ENCODE measurements at regions not wholly inside any gene's neighbourhood (a gene's known extent, or its start where the extent isn't known, plus 50 kb on each side); places are given as distances from the start of the nearest gene placed in this dataset.

GRCh38 chr4:152041295-152041694, 280.5 kb upstream of the GATB start:
- Histone ChIP-seq H3K27me3 (ENCODE audit: control insufficient read depth, insufficient read depth, low read length) (peaks cover 2% of the 10 kb centered on the region), H3K9me3 (ENCODE audit: control insufficient read depth, insufficient read depth, low read length) (no peaks in the 10 kb centered on the region), H3K36me3 (ENCODE audit: control insufficient read depth, insufficient read depth, low read length) (no peaks in the 10 kb centered on the region), H3K4me1 (ENCODE audit: control insufficient read depth, insufficient read depth, low read length) (no peaks in the 10 kb centered on the region), H3K9ac (ENCODE audit: low read depth, low read length) (no peak overlapping the region), H3K4me3 (ENCODE audit: low read depth, low read length) (no peak overlapping the region)

GRCh38 chr4:152039691-152040090, 278.9 kb upstream of the GATB start:
- Histone ChIP-seq H3K9me3 (ENCODE audit: control insufficient read depth, insufficient read depth, low read length) (no peaks in the 10 kb centered on the region), H3K9ac (ENCODE audit: low read depth, low read length) (no peak overlapping the region), H3K36me3 (ENCODE audit: control insufficient read depth, insufficient read depth, low read length) (no peaks in the 10 kb centered on the region), H3K4me1 (ENCODE audit: control insufficient read depth, insufficient read depth, low read length) (no peaks in the 10 kb centered on the region), H3K27me3 (ENCODE audit: control insufficient read depth, insufficient read depth, low read length) (no peaks in the 10 kb centered on the region), H3K4me3 (ENCODE audit: low read depth, low read length) (no peak overlapping the region)

- H3K27me3 ChIP-seq (ENCODE audit: control insufficient read depth, insufficient read depth, low read length), result no peaks in the 10 kb centered on the region
- no peak overlapping the region for H3K9ac ChIP-seq (ENCODE audit: low read depth, low read length)
Measured at GRCh38 chr4:152039023-152039481, 278.2 kb upstream of the GATB start.

DNA sequence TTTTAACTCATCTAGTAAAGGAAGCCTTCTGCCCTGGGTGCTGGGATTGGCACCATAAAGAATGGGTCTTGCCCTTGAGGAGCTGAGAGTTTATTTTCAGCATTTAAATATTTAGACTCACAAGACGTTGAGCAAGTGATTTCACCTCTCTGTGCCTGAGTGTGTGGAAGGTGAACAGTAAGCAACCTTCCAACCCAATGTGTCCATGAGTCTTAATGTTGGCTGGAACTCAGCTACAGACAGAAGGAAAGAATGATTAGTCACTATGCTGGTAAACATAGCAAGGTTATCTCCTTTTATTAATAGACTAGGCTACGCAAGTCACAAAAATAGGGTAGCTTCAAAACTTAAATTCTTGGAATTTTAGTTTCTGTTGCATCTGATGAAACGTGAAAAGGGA, 277.4 kb upstream of the GATB start:
- Histone ChIP-seq H3K9me3 (ENCODE audit: control insufficient read depth, insufficient read depth, low read length) (no peaks in the 10 kb centered on the region), H3K4me1 (ENCODE audit: control insufficient read depth, insufficient read depth, low read length) (no peaks in the 10 kb centered on the region), H3K36me3 (ENCODE audit: control insufficient read depth, insufficient read depth, low read length) (no peaks in the 10 kb centered on the region), H3K9ac (ENCODE audit: low read depth, low read length) (no peak overlapping the region), H3K27me3 (ENCODE audit: control insufficient read depth, insufficient read depth, low read length) (no peaks in the 10 kb centered on the region), H3K4me3 (ENCODE audit: low read depth, low read length) (no peak overlapping the region)

More at GRCh38 chr4:152039023-152039481, 278.2 kb upstream of the GATB start:
- H3K4me1 ChIP-seq (ENCODE audit: control insufficient read depth, insufficient read depth, low read length), result no peaks in the 10 kb centered on the region
- H3K9me3 ChIP-seq (ENCODE audit: control insufficient read depth, insufficient read depth, low read length), result no peaks in the 10 kb centered on the region
- no peak overlapping the region for H3K4me3 ChIP-seq (ENCODE audit: low read depth, low read length)
- H3K36me3 ChIP-seq (ENCODE audit: control insufficient read depth, insufficient read depth, low read length), result no peaks in the 10 kb centered on the region

GRCh38 chr4:152037435-152037834, 276.6 kb upstream of the GATB start:
- no peaks in the 10 kb centered on the region for H3K4me1 ChIP-seq (ENCODE audit: control insufficient read depth, insufficient read depth, low read length)
- no peak overlapping the region for H3K9ac ChIP-seq (ENCODE audit: low read depth, low read length)
- H3K27me3 ChIP-seq (ENCODE audit: control insufficient read depth, insufficient read depth, low read length), result no peaks in the 10 kb centered on the region
- H3K36me3 ChIP-seq (ENCODE audit: control insufficient read depth, insufficient read depth, low read length), result no peaks in the 10 kb centered on the region
- no peak overlapping the region for H3K4me3 ChIP-seq (ENCODE audit: low read depth, low read length)
- H3K9me3 ChIP-seq (ENCODE audit: control insufficient read depth, insufficient read depth, low read length), result no peaks in the 10 kb centered on the region

- Histone ChIP-seq H3K4me1 (ENCODE audit: control insufficient read depth, insufficient read depth, low read length) (no peaks in the 10 kb centered on the region), H3K36me3 (ENCODE audit: control insufficient read depth, insufficient read depth, low read length) (no peaks in the 10 kb centered on the region), H3K27me3 (ENCODE audit: control insufficient read depth, insufficient read depth, low read length) (no peaks in the 10 kb centered on the region), H3K4me3 (ENCODE audit: low read depth, low read length) (no peak overlapping the region), H3K9me3 (ENCODE audit: control insufficient read depth, insufficient read depth, low read length) (no peaks in the 10 kb centered on the region), H3K9ac (ENCODE audit: low read depth, low read length) (no peak overlapping the region)
Measured at GRCh38 chr4:152033621-152034020, 272.8 kb upstream of the GATB start.

- Histone ChIP-seq H3K36me3 (ENCODE audit: control insufficient read depth, insufficient read depth, low read length) (no peaks in the 10 kb centered on the region), H3K4me3 (ENCODE audit: low read depth, low read length) (no peak overlapping the region), H3K27me3 (ENCODE audit: control insufficient read depth, insufficient read depth, low read length) (no peaks in the 10 kb centered on the region), H3K9me3 (ENCODE audit: control insufficient read depth, insufficient read depth, low read length) (no peaks in the 10 kb centered on the region), H3K9ac (ENCODE audit: low read depth, low read length) (no peak overlapping the region), H3K4me1 (ENCODE audit: control insufficient read depth, insufficient read depth, low read length) (no peaks in the 10 kb centered on the region)
Measured at GRCh38 chr4:152032722-152033131, 271.9 kb upstream of the GATB start.

DNA sequence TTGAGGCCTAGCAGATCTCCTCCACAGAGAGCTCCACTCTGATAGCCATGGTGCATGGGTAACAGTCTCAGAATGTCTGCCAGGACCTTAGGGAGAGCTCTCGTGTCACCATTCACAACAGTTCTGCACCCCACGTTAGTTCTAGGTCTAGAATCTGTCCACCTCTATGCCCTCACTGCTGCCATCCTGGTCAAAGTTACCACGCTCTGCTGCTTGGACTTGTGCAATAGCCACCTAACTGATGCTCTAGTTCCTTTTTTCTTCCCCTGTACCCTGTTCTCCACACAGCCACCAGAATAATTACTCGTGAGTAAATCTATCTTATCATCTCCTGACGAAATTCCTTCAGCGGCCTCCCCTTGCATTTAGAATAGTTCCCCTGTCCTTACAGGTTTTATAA, 268.8 kb upstream of the GATB start:
- H3K9ac ChIP-seq (ENCODE audit: low read depth, low read length), result no peak overlapping the region
- H3K27me3 ChIP-seq (ENCODE audit: control insufficient read depth, insufficient read depth, low read length), result no peaks in the 10 kb centered on the region
- H3K4me1 ChIP-seq (ENCODE audit: control insufficient read depth, insufficient read depth, low read length), result no peaks in the 10 kb centered on the region
- H3K9me3 ChIP-seq (ENCODE audit: control insufficient read depth, insufficient read depth, low read length), result no peaks in the 10 kb centered on the region
- no peaks in the 10 kb centered on the region for H3K36me3 ChIP-seq (ENCODE audit: control insufficient read depth, insufficient read depth, low read length)
- H3K4me3 ChIP-seq (ENCODE audit: low read depth, low read length), result no peak overlapping the region

GRCh38 chr4:152028131-152028530, 267.3 kb upstream of the GATB start:
- H3K9me3 ChIP-seq (ENCODE audit: control insufficient read depth, insufficient read depth, low read length), result no peaks in the 10 kb centered on the region
- no peaks in the 10 kb centered on the region for H3K36me3 ChIP-seq (ENCODE audit: control insufficient read depth, insufficient read depth, low read length)
- no peak overlapping the region for H3K4me3 ChIP-seq (ENCODE audit: low read depth, low read length)
- H3K27me3 ChIP-seq (ENCODE audit: control insufficient read depth, insufficient read depth, low read length), result no peaks in the 10 kb centered on the region
- H3K4me1 ChIP-seq (ENCODE audit: control insufficient read depth, insufficient read depth, low read length), result no peaks in the 10 kb centered on the region
- H3K9ac ChIP-seq (ENCODE audit: low read depth, low read length), result no peak overlapping the region

GRCh38 chr4:152024881-152025280, 264.1 kb upstream of the GATB start:
- no peaks in the 10 kb centered on the region for H3K4me1 ChIP-seq (ENCODE audit: control insufficient read depth, insufficient read depth, low read length)
- no peaks in the 10 kb centered on the region for H3K27me3 ChIP-seq (ENCODE audit: control insufficient read depth, insufficient read depth, low read length)
- no peaks in the 10 kb centered on the region for H3K9me3 ChIP-seq (ENCODE audit: control insufficient read depth, insufficient read depth, low read length)
- no peak overlapping the region for H3K9ac ChIP-seq (ENCODE audit: low read depth, low read length)
- H3K4me3 ChIP-seq (ENCODE audit: low read depth, low read length), result no peak overlapping the region
- no peaks in the 10 kb centered on the region for H3K36me3 ChIP-seq (ENCODE audit: control insufficient read depth, insufficient read depth, low read length)

- Histone ChIP-seq H3K4me1 (ENCODE audit: control insufficient read depth, insufficient read depth, low read length) (no peaks in the 10 kb centered on the region), H3K9ac (ENCODE audit: low read depth, low read length) (no peak overlapping the region), H3K4me3 (ENCODE audit: low read depth, low read length) (no peak overlapping the region)
Measured at GRCh38 chr4:152023674-152024073, 262.9 kb upstream of the GATB start.

DNA sequence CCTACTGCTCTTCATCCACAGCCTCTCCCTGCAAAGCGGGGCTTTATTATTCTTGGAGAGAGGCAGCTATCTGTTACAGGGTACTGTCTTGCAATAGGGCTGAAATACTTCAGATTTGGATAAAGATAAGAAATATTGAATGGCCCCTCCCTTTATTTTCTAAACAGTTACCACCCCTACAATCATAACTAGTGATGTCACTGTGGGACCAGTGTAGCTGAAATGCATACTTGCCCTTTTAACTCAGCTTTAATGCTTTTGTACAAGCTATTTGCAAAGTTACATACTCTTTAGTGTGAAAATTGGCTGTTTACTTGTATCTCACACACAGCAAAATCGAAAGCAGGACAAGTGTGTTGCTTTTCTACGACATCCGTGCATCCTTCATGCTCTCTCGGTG, 261.7 kb upstream of the GATB start:
- H3K4me1 ChIP-seq (ENCODE audit: control insufficient read depth, insufficient read depth, low read length), result no peaks in the 10 kb centered on the region
- H3K4me3 ChIP-seq (ENCODE audit: low read depth, low read length), result no peak overlapping the region
- no peaks in the 10 kb centered on the region for H3K36me3 ChIP-seq (ENCODE audit: control insufficient read depth, insufficient read depth, low read length)
- H3K27me3 ChIP-seq (ENCODE audit: control insufficient read depth, insufficient read depth, low read length), result no peaks in the 10 kb centered on the region
- no peaks in the 10 kb centered on the region for H3K9me3 ChIP-seq (ENCODE audit: control insufficient read depth, insufficient read depth, low read length)
- no peak overlapping the region for H3K9ac ChIP-seq (ENCODE audit: low read depth, low read length)

More at GRCh38 chr4:152023674-152024073, 262.9 kb upstream of the GATB start:
- Histone ChIP-seq H3K27me3 (ENCODE audit: control insufficient read depth, insufficient read depth, low read length) (no peaks in the 10 kb centered on the region), H3K9me3 (ENCODE audit: control insufficient read depth, insufficient read depth, low read length) (no peaks in the 10 kb centered on the region), H3K36me3 (ENCODE audit: control insufficient read depth, insufficient read depth, low read length) (no peaks in the 10 kb centered on the region)
